K562 (cell line): ENCODE measurements at regions not wholly inside any gene's neighbourhood (a gene's known extent, or its start where the extent isn't known, plus 50 kb on each side); places are given as distances from the start of the nearest gene placed in this dataset.
"Not testable (repeated sequence)": the region's sequence is repeated elsewhere in the genome, so short reads cannot be mapped to it uniquely, and the experiment has no call there.

Source experiments
- ARHGAP35 ChIP-seq: fragments of 450-650 bp; IDR thresholded peaks from 2 replicates; pipeline ENCODE4 v1.6.1; 2018; ENCODE audit not compliant: partially characterized antibody
- DACH1 ChIP-seq: fragments of 450-650 bp; IDR thresholded peaks from 2 replicates; pipeline ENCODE4 v1.6.1; 2018; ENCODE audit not compliant: partially characterized antibody
- ESRRB ChIP-seq: fragments of 250-450 bp; sonication (Bioruptor Pico); IDR thresholded peaks from 2 replicates; pipeline ENCODE4 v1.5.0; 2020; ENCODE audit warnings: mild to moderate bottlenecking, moderate library complexity, borderline replicate concordance
- FOXK2 ChIP-seq, 2 experiments: fragments of 450-650 bp; IDR thresholded peaks in 1 of 2; conservative IDR thresholded peaks in 1 of 2; 2 replicates each; pipeline ENCODE4 v1.6.1; 2016; ENCODE audit warnings: low read depth in 2 of 2, mild to moderate bottlenecking in 1 of 2
- HDAC1 ChIP-seq, 2 experiments: fragments of 450-650 bp; IDR thresholded peaks; 2 replicates each; pipeline ENCODE4 v1.6.1; 2016 to 2017; ENCODE audit warnings: inconsistent platforms in 1 of 2, mild to moderate bottlenecking in 1 of 2, moderate library complexity in 1 of 2
- ILK ChIP-seq: fragments of 450-650 bp; IDR thresholded peaks from 2 replicates; pipeline ENCODE4 v1.6.1; 2016; ENCODE audit warnings: missing genetic modification characterization, low read depth, mild to moderate bottlenecking, missing compliant biosample characterization, moderate library complexity, borderline replicate concordance
- JUNB ChIP-seq: fragments of 450-650 bp; formaldehyde crosslinking; conservative IDR thresholded peaks from 2 replicates; pipeline ENCODE4 v1.4.0; 2020; ENCODE audit warnings: mild to moderate bottlenecking
- MCM3 ChIP-seq: fragments of 450-650 bp; IDR thresholded peaks from 2 replicates; pipeline ENCODE4 v1.6.1; 2016
- NCOA1 ChIP-seq: fragments of 450-650 bp; IDR thresholded peaks from 2 replicates; pipeline ENCODE4 v1.6.1; 2016; ENCODE audit warnings: low read depth
- OTX1 ChIP-seq: fragments of 450-650 bp; formaldehyde crosslinking; IDR thresholded peaks from 2 replicates; pipeline ENCODE4 v1.4.0; 2022; ENCODE audit warnings: mild to moderate bottlenecking
- PHB2 ChIP-seq: fragments of 450-650 bp; IDR thresholded peaks from 2 replicates; pipeline ENCODE4 v1.6.1; 2017; ENCODE audit warnings: low read depth
- PHF20 ChIP-seq: fragments of 450-650 bp; IDR thresholded peaks from 2 replicates; pipeline ENCODE4 v1.6.1; 2018; ENCODE audit not compliant: partially characterized antibody
- SMARCE1 ChIP-seq: fragments of 450-650 bp; IDR thresholded peaks from 2 replicates; pipeline ENCODE4 v1.7.1; 2016; ENCODE audit warnings: mild to moderate bottlenecking
- TCF3 ChIP-seq: sonication (generic); formaldehyde crosslinking; IDR thresholded peaks from 2 replicates; pipeline ENCODE4 v1.4.0; 2020; ENCODE audit warnings: mild to moderate bottlenecking, missing genetic modification reagents
- TFAM ChIP-seq: fragments of 250-450 bp; sonication (Bioruptor Pico); conservative IDR thresholded peaks from 2 replicates; pipeline ENCODE4 v1.5.0; 2021; ENCODE audit warnings: mild to moderate bottlenecking, moderate library complexity
- ZNF561 ChIP-seq: fragments of 450-650 bp; formaldehyde crosslinking; conservative IDR thresholded peaks from 2 replicates; pipeline ENCODE4 v1.4.0; 2020; ENCODE audit warnings: mild to moderate bottlenecking, moderate library complexity
- ZNF76 ChIP-seq: fragments of 250-450 bp; sonication (Bioruptor Pico); IDR thresholded peaks from 2 replicates; pipeline ENCODE4 v1.4.0; 2020; ENCODE audit warnings: mild to moderate bottlenecking, moderate library complexity, borderline replicate concordance
- TF ChIP-seq, protein P1 (sequence below): fragments of 250-450 bp; sonication (Bioruptor Pico); IDR thresholded peaks from 2 replicates; pipeline ENCODE4 v1.4.0; 2020; ENCODE audit warnings: mild to moderate bottlenecking
- TF ChIP-seq, protein P2 (sequence below): fragments of 250-450 bp; sonication (Bioruptor Pico); IDR thresholded peaks from 2 replicates; pipeline ENCODE4 v1.8.0; 2021; ENCODE audit warnings: borderline replicate concordance, mild to moderate bottlenecking, moderate library complexity; ENCODE audit not compliant: poor library complexity, severe bottlenecking
- TF ChIP-seq, protein P3 (sequence below): fragments of 250-450 bp; sonication (Bioruptor Pico); IDR thresholded peaks from 2 replicates; pipeline ENCODE4 v1.9.0; 2021; ENCODE audit warnings: mild to moderate bottlenecking, inconsistent platforms
- TF ChIP-seq, protein P4 (sequence below), 3 experiments: fragments of 200-800 bp in 1 of 3; sonication (Bioruptor generic) in 1 of 3; sonication (generic) in 1 of 3; formaldehyde crosslinking in 1 of 3; IDR thresholded peaks; 2 replicates each; pipeline versions ENCODE4 v1.6.1 to v1.8.0; 2016 to 2022; ENCODE audit warnings: mild to moderate bottlenecking in 2 of 3, missing compliant biosample characterization in 2 of 3, missing genetic modification characterization in 2 of 3, missing genetic modification reagents in 1 of 3
- TF ChIP-seq, protein P5 (sequence below): fragments of 450-650 bp; IDR thresholded peaks from 2 replicates; pipeline ENCODE4 v1.6.1; 2016; ENCODE audit warnings: missing biosample characterization, missing genetic modification characterization

DNA sequence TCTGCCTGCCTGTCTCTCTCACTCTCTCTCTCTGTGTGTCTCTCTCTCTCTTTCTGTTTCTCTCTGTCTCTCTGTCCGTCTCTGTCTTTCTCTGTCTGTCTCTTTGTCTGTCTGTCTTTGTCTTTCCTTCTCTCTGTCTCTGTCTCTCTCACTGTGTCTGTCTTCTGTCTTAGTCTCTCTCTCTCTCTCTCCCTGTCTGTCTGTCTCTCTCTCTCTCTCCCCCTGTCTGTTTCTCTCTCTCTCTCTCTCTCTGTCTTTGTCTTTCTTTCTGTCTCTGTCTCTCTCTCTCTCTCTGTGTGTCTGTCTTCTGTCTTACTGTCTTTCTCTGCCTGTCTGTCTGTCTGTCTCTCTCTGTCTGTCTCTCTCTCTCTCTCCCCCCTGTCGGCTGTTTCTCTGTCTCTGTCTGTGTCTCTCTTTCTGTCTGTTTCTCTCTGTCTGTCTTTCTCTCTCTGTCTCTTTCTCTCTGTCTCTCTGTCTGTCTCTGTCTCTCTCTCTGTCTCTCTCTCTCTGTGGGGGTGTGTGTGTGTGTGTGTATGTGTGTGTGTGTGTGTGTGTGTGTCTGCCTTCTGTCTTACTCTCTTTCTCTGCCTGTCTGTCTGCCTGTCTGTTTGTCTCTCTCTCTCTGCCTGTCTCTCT lies 2101.3 kb upstream of the TPTE start (continued):
- TF ChIP-seq ILK (tag) (peak; percentile 84), ZNF76 (peak; percentile 92; the same call in 1 of the 2 replicates), NCOA1 (peak; percentile 11; the same call in 1 of the 2 replicates), MCM3 (peak; percentile 92), HDAC1 (IDR thresholded peaks at IDR 0.05) (peak; percentile 98 to 99; a peak in 3 of 4 replicates), TFAM (CRISPR knock-in tag) (peak; percentile 23; the same call in 1 of the 2 replicates), FOXK2 (conservative IDR thresholded peaks at IDR 0.05 in 1 of 2, IDR thresholded peaks at IDR 0.05 in 1 of 2; ENCODE audit: low read depth in 2 of 2) (peak; percentile 19 to 50; a peak in 3 of 4 replicates), ZNF561 (CRISPR knock-in tag) (peak; percentile 89), PHB2 (peak; percentile 78; the same call in 1 of the 2 replicates), TCF3 (peak; percentile 11; the same call in 1 of the 2 replicates), PHF20 (peak; percentile 97), ESRRB (CRISPR knock-in tag) (peak; percentile 92), JUNB (CRISPR knock-in tag) (peak; percentile 97), ARHGAP35 (peak; percentile 95), SMARCE1 (peak; percentile 69; the same call in 1 of the 2 replicates), DACH1 (peak; percentile 76), OTX1 (peak; percentile 100)
- TF ChIP-seq, protein P1, sequence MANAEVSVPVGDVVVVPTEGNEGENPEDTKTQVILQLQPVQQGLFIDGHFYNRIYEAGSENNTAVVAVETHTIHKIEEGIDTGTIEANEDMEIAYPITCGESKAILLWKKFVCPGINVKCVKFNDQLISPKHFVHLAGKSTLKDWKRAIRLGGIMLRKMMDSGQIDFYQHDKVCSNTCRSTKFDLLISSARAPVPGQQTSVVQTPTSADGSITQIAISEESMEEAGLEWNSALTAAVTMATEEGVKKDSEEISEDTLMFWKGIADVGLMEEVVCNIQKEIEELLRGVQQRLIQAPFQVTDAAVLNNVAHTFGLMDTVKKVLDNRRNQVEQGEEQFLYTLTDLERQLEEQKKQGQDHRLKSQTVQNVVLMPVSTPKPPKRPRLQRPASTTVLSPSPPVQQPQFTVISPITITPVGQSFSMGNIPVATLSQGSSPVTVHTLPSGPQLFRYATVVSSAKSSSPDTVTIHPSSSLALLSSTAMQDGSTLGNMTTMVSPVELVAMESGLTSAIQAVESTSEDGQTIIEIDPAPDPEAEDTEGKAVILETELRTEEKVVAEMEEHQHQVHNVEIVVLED (CRISPR knock-in tag): peak; percentile 52; the same call in 1 of the 2 replicates
- TF ChIP-seq, protein P2, sequence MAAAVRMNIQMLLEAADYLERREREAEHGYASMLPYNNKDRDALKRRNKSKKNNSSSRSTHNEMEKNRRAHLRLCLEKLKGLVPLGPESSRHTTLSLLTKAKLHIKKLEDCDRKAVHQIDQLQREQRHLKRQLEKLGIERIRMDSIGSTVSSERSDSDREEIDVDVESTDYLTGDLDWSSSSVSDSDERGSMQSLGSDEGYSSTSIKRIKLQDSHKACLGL (CRISPR knock-in tag): peak; percentile 94
- TF ChIP-seq, protein P3, sequence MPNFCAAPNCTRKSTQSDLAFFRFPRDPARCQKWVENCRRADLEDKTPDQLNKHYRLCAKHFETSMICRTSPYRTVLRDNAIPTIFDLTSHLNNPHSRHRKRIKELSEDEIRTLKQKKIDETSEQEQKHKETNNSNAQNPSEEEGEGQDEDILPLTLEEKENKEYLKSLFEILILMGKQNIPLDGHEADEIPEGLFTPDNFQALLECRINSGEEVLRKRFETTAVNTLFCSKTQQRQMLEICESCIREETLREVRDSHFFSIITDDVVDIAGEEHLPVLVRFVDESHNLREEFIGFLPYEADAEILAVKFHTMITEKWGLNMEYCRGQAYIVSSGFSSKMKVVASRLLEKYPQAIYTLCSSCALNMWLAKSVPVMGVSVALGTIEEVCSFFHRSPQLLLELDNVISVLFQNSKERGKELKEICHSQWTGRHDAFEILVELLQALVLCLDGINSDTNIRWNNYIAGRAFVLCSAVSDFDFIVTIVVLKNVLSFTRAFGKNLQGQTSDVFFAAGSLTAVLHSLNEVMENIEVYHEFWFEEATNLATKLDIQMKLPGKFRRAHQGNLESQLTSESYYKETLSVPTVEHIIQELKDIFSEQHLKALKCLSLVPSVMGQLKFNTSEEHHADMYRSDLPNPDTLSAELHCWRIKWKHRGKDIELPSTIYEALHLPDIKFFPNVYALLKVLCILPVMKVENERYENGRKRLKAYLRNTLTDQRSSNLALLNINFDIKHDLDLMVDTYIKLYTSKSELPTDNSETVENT: peak; percentile 82
- TF ChIP-seq, protein P4, sequence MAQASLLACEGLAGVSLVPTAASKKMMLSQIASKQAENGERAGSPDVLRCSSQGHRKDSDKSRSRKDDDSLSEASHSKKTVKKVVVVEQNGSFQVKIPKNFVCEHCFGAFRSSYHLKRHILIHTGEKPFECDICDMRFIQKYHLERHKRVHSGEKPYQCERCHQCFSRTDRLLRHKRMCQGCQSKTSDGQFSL (CRISPR knock-in tag; IDR thresholded peaks at IDR 0.05): not testable (repeated sequence)
- TF ChIP-seq, protein P4 (tag; IDR thresholded peaks at IDR 0.05): peak in 1 of 2 experiments; percentile 49; a peak in 1 of 4 replicates
- TF ChIP-seq, protein P5, sequence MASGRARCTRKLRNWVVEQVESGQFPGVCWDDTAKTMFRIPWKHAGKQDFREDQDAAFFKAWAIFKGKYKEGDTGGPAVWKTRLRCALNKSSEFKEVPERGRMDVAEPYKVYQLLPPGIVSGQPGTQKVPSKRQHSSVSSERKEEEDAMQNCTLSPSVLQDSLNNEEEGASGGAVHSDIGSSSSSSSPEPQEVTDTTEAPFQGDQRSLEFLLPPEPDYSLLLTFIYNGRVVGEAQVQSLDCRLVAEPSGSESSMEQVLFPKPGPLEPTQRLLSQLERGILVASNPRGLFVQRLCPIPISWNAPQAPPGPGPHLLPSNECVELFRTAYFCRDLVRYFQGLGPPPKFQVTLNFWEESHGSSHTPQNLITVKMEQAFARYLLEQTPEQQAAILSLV (tag): peak; percentile 95
